Hepatocyte (in vitro differentiated cells): ENCODE measurements at regions not wholly inside any gene's neighbourhood (a gene's known extent, or its start where the extent isn't known, plus 50 kb on each side); places are given as distances from the start of the nearest gene placed in this dataset.

Experiments used
- DNase-seq: peaks from one replicate; pipeline ENCODE4 v3.0.0-alpha.2; 2016; ENCODE audit warnings: low spot score
- H2AFZ ChIP-seq: fragments of 200-600 bp; sonication (generic); 2 replicates; pipeline ENCODE4 v1.6.0; 2016; ENCODE audit warnings: antibody characterized with exemption, mild to moderate bottlenecking
- H3K27ac ChIP-seq: fragments of 200-600 bp; sonication (generic); 2 replicates; pipeline ENCODE4 v1.5.1; 2016; ENCODE audit warnings: mild to moderate bottlenecking
- H3K27me3 ChIP-seq: fragments of 200-600 bp; sonication (generic); 2 replicates; pipeline ENCODE4 v1.6.1; 2016
- H3K36me3 ChIP-seq: fragments of 200-600 bp; sonication (generic); replicated peaks from 2 replicates; pipeline ENCODE4 v1.5.1; 2016; ENCODE audit warnings: low read depth; ENCODE audit not compliant: insufficient read depth
- H3K4me1 ChIP-seq: fragments of 200-600 bp; sonication (generic); 2 replicates; pipeline ENCODE4 v1.5.1; 2016; ENCODE audit warnings: mild to moderate bottlenecking, moderate library complexity; ENCODE audit not compliant: insufficient read depth
- H3K4me2 ChIP-seq: fragments of 200-600 bp; sonication (generic); 2 replicates; pipeline ENCODE4 v1.6.0; 2016
- H3K4me3 ChIP-seq: fragments of 200-600 bp; sonication (generic); 2 replicates; pipeline ENCODE4 v1.5.1; 2016; ENCODE audit warnings: mild to moderate bottlenecking
- H3K79me2 ChIP-seq: fragments of 200-600 bp; sonication (generic); 2 replicates; pipeline ENCODE4 v1.6.0; 2017; ENCODE audit warnings: mild to moderate bottlenecking
- H3K9me2 ChIP-seq: fragments of 200-600 bp; sonication (generic); replicated peaks from 2 replicates; pipeline ENCODE4 v1.6.0; 2017; ENCODE audit warnings: mild to moderate bottlenecking; ENCODE audit not compliant: insufficient read depth
- H3K9me3 ChIP-seq: fragments of 200-600 bp; sonication (generic); 2 replicates; pipeline ENCODE4 v1.5.1; 2016; ENCODE audit warnings: low read depth, mild to moderate bottlenecking
- H4K20me1 ChIP-seq: fragments of 200-600 bp; sonication (generic); 2 replicates; pipeline ENCODE4 v1.6.0; 2016; ENCODE audit warnings: mild to moderate bottlenecking; ENCODE audit not compliant: insufficient read depth, poor library complexity, severe bottlenecking
- EZH2 ChIP-seq: fragments of 200-600 bp; sonication (generic); IDR thresholded peaks from 2 replicates; pipeline ENCODE4 v1.6.1; 2016; ENCODE audit warnings: antibody characterized with exemption, mild to moderate bottlenecking, borderline replicate concordance
- EZH2phosphoT487 ChIP-seq: fragments of 200-600 bp; sonication (generic); IDR thresholded peaks from one replicate; pipeline ENCODE4 v1.6.1; 2018; ENCODE audit warnings: antibody characterized with exemption, mild to moderate bottlenecking, low read depth, moderate library complexity; ENCODE audit not compliant: unreplicated experiment, severe bottlenecking
- WGBS: methylation state at CpG from one replicate; pipeline ENCODE4 v1.1.6; 2016; ENCODE audit warnings: low lambda C conversion rate; ENCODE audit errors: missing lambda C conversion rate; 5-methylcytosine and 5-hydroxymethylcytosine counted together
- TF ChIP-seq, protein P1 (sequence below): fragments of 200-600 bp; sonication (generic); IDR thresholded peaks from 2 replicates; pipeline ENCODE4 v1.5.1; 2016; ENCODE audit warnings: antibody characterized with exemption, mild to moderate bottlenecking; ENCODE audit not compliant: poor library complexity

DNA sequence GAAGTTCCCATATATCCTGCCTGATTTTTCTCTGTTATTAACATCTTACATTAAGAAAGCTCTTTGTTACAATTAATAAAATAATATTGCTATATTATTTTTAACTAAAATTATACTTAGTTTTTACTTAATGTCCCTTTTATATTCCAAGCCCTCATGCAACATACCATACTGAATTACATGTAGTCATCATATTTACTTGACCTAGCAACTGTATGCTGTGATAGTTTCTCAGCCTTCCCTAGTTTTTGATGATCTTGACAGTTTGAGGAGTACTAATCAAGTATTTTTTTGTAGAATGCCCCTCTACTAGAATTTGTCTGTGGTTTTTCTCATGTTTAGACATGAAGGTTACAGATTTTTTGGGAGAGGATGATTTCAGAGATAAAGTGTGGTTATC lies 1503.8 kb upstream of the PABPC4L start:
- no peaks in the 10 kb centered on the region for H3K4me1 ChIP-seq

DNA sequence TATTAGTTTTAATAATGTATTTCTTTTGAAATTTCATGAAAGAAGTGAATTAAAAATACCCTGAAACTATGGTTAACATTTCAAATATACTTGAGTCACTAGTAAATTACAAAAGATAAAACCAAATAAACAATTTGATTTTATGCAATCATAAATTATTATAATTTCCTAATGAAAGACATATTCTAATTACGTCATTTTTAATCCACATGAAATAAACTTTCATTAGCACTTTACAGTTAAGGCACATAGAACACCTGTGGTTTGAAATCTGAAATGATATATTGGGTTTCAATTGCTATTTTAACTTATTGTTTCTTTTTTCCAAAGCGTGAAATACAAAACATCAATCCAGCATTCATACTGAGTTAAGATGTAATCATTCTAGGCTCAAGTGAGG lies 1492.5 kb upstream of the PABPC4L start:
- Histone ChIP-seq H3K27me3 (no peaks in the 10 kb centered on the region), H2AFZ (no peak overlapping the region), H3K4me3 (no peak overlapping the region), H3K27ac (no peak overlapping the region), H3K79me2 (no peaks in the 10 kb centered on the region), H3K4me2 (no peak overlapping the region), H3K36me3 (no peaks in the 10 kb centered on the region), H3K9me2 (no peaks in the 10 kb centered on the region), H4K20me1 (no peaks in the 10 kb centered on the region), H3K9me3 (no peaks in the 10 kb centered on the region), H3K4me1 (no peaks in the 10 kb centered on the region)
- no peak for DNase-seq
- 78% methylated on average over 2 of the region's 2 CpGs for WGBS
- TF ChIP-seq EZH2 (no peak), EZH2phosphoT487 (no peak)
- TF ChIP-seq, protein P1, sequence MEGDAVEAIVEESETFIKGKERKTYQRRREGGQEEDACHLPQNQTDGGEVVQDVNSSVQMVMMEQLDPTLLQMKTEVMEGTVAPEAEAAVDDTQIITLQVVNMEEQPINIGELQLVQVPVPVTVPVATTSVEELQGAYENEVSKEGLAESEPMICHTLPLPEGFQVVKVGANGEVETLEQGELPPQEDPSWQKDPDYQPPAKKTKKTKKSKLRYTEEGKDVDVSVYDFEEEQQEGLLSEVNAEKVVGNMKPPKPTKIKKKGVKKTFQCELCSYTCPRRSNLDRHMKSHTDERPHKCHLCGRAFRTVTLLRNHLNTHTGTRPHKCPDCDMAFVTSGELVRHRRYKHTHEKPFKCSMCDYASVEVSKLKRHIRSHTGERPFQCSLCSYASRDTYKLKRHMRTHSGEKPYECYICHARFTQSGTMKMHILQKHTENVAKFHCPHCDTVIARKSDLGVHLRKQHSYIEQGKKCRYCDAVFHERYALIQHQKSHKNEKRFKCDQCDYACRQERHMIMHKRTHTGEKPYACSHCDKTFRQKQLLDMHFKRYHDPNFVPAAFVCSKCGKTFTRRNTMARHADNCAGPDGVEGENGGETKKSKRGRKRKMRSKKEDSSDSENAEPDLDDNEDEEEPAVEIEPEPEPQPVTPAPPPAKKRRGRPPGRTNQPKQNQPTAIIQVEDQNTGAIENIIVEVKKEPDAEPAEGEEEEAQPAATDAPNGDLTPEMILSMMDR = no peak

More for the DNA sequence above, 1503.8 kb upstream of the PABPC4L start:
- Histone ChIP-seq H3K27ac (no peak overlapping the region), H3K79me2 (no peaks in the 10 kb centered on the region), H2AFZ (no peak overlapping the region), H3K27me3 (no peaks in the 10 kb centered on the region), H3K9me3 (no peaks in the 10 kb centered on the region), H3K4me2 (no peak overlapping the region), H3K36me3 (no peaks in the 10 kb centered on the region), H3K4me3 (no peak overlapping the region), H3K9me2 (no peaks in the 10 kb centered on the region), H4K20me1 (no peaks in the 10 kb centered on the region)
- TF ChIP-seq EZH2 (no peak), EZH2phosphoT487 (no peak)
- TF ChIP-seq, protein P1 = no peak
- DNase-seq = no peak

DNA sequence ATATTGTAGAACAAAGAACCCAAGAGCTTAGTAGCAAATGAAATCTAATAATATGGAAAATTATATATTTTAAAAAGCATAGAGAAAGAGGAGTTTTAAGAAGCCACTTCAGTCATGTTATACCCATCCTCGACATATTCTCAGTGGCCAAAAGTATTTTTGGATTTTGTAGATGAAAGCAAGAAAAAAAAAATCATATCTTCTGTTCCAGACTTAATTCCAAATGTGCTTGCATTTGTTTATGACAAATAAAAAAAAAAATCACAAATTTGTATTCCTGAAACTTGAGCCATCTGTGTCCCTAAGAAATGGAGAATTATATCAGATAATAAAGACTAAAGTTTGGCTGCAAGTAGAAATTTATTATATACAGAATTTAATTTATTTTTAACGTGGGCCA lies 1482.4 kb upstream of the PABPC4L start:
- Histone ChIP-seq H3K27ac (no peak overlapping the region), H3K4me1 (no peaks in the 10 kb centered on the region), H3K9me3 (no peaks in the 10 kb centered on the region), H3K4me3 (no peak overlapping the region), H3K79me2 (no peaks in the 10 kb centered on the region), H3K36me3 (no peaks in the 10 kb centered on the region), H3K9me2 (no peaks in the 10 kb centered on the region), H4K20me1 (no peaks in the 10 kb centered on the region), H2AFZ (no peak overlapping the region), H3K4me2 (no peak overlapping the region), H3K27me3 (no peaks in the 10 kb centered on the region)
- DNase-seq = no peak
- TF ChIP-seq EZH2 (no peak), EZH2phosphoT487 (no peak)
- TF ChIP-seq, protein P1 = no peak
- WGBS = 83% methylated on average over 2 of the region's 2 CpGs

GRCh38 chr4:135672202-135672601 lies 1470.6 kb upstream of the PABPC4L start:
- Histone ChIP-seq H3K4me2 (no peak overlapping the region), H3K79me2 (no peaks in the 10 kb centered on the region), H3K36me3 (no peaks in the 10 kb centered on the region), H3K27ac (no peak overlapping the region), H3K4me3 (no peak overlapping the region), H3K27me3 (no peaks in the 10 kb centered on the region), H2AFZ (no peak overlapping the region), H3K4me1 (no peaks in the 10 kb centered on the region), H3K9me2 (no peaks in the 10 kb centered on the region), H3K9me3 (no peaks in the 10 kb centered on the region), H4K20me1 (no peaks in the 10 kb centered on the region)
- TF ChIP-seq EZH2 (no peak), EZH2phosphoT487 (no peak)
- TF ChIP-seq, protein P1 = no peak
- no peak for DNase-seq
- 83% methylated on average over 2 of the region's 2 CpGs for WGBS
